NCI-H524 (cell line): ENCODE measurements at regions not wholly inside any gene's neighbourhood (a gene's known extent, or its start where the extent isn't known, plus 50 kb on each side); places are given as distances from the start of the nearest gene placed in this dataset.
"Not testable (repeated sequence)": the region's sequence is repeated elsewhere in the genome, so short reads cannot be mapped to it uniquely, and the experiment has no call there.

Source experiments
- DNase-seq, 2 experiments: peaks; one replicate each; lab custom pipeline; 2025; lab: John Stamatoyannopoulos, UW

DNA sequence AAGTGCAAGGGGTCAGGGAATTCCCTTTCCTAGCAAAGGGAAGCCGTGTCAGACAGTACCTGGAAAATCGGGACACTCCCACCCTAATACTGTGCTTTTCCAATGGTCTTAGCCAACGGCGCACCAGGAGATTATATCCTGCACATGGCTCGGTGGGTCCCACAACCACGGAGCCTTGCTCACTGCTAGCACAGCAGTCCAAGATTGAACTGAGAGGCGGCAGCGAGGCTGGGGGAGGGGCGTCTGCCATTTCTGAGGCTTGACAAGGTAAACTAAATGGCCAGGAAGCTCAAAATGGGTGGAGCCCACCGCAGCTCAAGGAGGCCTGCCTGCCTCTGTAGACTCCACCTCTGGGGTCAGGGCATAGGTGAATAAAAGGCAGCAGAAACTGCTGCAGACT is 76.5 kb upstream of the LINC00632 start:
- DNase-seq: not testable (repeated sequence)

DNA sequence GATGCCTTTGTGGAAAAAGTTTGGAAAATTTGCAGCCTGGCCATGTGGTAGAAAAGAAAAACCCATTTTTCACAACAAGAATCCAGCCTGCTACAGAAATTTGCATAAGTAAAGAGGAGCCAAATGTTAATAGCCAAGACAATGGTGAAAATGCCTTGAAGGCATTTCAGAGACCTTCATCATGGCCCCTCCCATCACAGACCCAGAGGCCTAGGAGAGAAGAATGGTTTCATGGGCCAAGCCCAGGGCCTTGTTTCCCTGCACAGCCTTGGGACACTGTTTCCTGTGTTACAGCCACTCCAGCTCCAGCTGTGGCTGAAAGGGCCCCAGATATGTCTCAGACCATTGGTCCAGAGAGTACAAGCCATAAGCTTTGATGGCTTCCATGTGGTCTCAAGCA is 101.4 kb upstream of the LINC00632 start:
- DNase-seq: no peak

DNA sequence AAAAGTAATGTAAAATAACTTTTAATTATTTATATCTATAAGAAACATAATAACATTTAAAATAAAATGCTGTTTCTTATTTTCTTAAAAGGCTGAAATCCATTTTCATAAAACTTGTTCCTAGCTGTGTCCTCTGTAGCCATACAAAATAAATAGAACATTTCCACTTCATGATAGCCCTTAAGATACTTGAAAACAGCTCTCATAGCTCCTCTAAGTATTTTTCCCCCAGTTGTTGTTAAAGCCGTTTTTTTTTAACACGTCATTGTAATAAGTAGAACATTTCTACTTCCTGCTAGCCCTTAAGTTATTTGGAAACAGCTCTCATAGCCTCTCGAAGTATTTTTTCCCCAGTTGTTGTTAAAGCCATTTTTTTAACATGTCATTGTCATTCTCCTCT is 97.3 kb upstream of the SOX3 start:
- no peak for DNase-seq

DNA sequence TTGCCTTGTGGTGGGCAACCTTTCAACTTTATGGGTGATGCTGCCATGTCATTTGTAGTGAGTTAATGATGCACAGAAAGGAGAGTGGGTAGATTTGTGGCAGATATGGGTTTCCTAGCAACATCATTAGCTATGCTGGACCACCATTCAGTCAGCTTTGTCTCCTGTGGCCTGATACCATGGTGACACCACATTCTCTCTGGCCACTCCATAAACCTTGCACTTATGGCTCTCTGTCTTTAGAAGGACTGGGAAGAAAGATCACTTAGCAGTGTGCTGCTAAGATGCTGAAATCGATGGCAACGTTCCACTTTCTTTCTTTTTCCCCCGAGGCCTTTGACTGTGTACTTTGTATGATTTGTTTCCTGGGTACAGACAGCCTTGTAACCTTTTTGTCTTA is 95.0 kb upstream of the SOX3 start:
- DNase-seq: no peak

DNA sequence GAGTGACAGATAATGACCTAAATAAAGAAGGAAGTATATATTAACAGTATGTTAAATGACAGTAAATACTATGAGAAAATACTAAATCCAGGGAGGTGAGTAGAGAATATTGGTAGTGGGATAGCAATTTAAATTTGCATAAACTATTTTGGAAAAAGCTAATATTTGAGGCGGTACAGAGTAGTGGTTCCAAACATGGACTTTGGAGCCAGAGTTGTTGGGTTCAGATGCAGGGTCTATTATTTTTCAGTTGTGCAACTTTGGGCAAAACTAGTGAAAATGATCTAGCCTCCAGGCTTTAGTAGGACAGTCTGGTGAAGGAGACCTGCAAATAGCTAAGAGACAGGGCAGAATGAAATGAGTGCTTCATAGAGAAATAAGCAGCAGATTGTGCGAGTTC is 84.8 kb upstream of the SOX3 start:
- DNase-seq: no peak

DNA sequence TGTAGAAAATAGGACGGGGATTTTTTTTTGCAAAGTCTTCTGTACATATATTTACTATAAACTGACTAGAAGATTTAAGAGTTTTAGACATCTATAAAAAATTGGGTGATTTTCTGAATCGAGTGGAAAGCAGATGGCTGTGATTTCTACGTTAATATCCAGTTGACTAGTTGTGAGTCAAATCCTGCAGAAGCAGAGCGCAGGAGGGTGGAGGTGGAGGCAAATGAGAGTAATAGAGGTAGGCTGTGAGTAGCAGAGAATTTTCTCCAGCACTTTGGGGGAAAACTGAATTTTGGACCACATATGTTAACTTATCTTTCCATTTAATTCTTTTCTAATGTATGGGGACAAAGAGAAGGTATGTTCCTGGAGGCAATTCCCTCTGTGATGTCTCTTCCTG is 82.1 kb upstream of the SOX3 start:
- DNase-seq: no peak

DNA sequence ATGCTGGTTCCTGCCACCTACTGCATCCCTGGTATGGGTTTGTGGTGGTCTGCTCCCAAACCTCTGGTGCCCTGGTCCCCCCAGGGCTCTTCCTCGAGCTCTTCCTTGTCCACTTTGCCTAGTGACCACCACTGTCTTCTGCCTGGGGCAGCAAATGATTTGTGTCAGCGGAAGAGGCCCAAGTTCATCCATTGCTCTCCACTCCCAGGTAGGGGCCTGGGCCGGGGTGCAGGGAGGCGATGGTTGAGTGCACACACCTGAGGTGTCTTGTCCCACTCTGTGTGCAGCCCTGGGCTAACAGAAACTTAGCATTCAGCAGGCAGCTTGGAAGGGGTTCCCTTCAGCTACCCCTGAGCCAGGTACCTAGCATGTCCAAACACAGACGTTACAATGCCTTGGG is 75.6 kb upstream of the SOX3 start:
- DNase-seq: no peak

DNA sequence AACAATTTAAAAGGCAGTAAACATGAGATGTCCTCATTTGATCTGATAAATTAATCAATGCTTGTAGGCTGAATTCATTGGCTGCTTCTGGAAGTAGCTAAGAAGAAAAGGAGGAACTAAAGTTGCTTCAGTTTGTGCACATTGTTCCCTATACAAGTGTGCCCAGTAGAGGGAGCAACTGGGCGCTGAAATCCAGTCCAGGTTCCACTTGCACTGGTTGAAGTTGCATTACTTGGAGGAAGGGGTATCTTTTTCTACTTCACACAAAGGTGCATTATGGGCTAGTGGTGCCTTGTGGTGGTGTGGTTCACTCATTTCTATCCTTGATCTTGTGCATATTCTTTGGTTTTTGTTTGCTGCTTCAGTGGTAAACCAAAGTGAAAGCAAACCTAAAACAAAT is 67.9 kb upstream of the SOX3 start:
- peak in 1 of 2 experiments; percentile 23 for DNase-seq

DNA sequence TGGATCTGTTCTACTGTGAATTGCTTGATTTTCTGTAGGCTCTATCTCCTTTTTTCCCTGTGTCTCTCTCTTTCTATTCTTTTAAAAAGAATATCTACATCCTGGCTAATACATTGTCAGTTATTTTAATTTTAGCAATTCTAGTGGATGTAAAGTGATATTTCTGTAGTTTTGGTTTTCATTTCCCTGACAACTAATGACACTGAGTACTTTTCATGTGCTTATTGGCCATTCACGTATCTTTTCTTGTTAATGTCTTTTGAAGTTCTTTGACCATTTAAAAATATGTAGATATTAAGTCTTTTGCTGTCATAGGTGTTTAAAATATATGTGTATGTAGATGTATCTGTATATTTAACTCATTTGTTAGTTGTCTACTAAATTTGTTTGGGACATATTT is 59.0 kb upstream of the SOX3 start:
- DNase-seq: no peak
